Psoas muscle (tissue), 7 donors: ENCODE measurements at regions not wholly inside any gene's neighbourhood (a gene's known extent, or its start where the extent isn't known, plus 50 kb on each side); places are given as distances from the start of the nearest gene placed in this dataset.

Experiments
- ATAC-seq, 4 donors: fragments of 200-7000 bp; cut with Tn5 transposase; one replicate each; pipeline ENCODE4 v1.9.1; 2020; ENCODE audit warnings: moderate library complexity in 3 of 4, mild to moderate bottlenecking in 2 of 4
- DNase-seq, 2 donors: peaks; one replicate each; pipeline ENCODE4 v3.0.0-alpha.2; 2020
- H3K27ac ChIP-seq: fragments of 200-600 bp; one replicate; pipeline ENCODE4 v1.8.0; 2022
- H3K27me3 ChIP-seq, 3 donors: fragments of 200-600 bp in 1 of 3; one replicate each; pipeline versions ENCODE4 v1.6.1 to v1.8.0; 2013 to 2022; ENCODE audit warnings: low read length in 2 of 3, mild to moderate bottlenecking in 2 of 3, moderate library complexity in 1 of 3; ENCODE audit not compliant: insufficient read depth in 3 of 3
- H3K36me3 ChIP-seq, 2 donors: fragments of 200-600 bp in 1 of 2; one replicate each; pipeline versions ENCODE4 v1.6.1 to v1.8.0; 2013 to 2022; ENCODE audit warnings: low read depth in 1 of 2, mild to moderate bottlenecking in 1 of 2, moderate library complexity in 1 of 2; ENCODE audit not compliant: insufficient read depth in 1 of 2
- H3K4me1 ChIP-seq: fragments of 200-600 bp; one replicate; pipeline ENCODE4 v1.8.0; 2022
- H3K4me3 ChIP-seq: fragments of 200-600 bp; one replicate; pipeline ENCODE4 v1.8.0; 2022; ENCODE audit warnings: mild to moderate bottlenecking
- H3K9me3 ChIP-seq: fragments of 200-600 bp; one replicate; pipeline ENCODE4 v1.8.0; 2022
- CTCF ChIP-seq: fragments of 200-600 bp; IDR thresholded peaks from one replicate; pipeline ENCODE4 v1.8.0; 2022; ENCODE audit warnings: antibody characterized with exemption
- whole genome bisulfite sequencing, 3 donors: extraction: QIAGEN DNeasy Blood & Tissue Kit; methylation state at CpG; one replicate each; pipeline versions ENCODE4 v1.1.6 to v1.1.7; 2013; 5-methylcytosine and 5-hydroxymethylcytosine counted together
- intact Hi-C, 2 donors: fragments of 100-400 bp; cut with DNase I; formaldehyde crosslinking; loops; one replicate each; pipeline versions ENCODE4 v1.11.0 to v1.14.2; 2022
- donor health status: healthy with polysubstance abuse.
- donor health status: DM: no; HTN: no; CAD: no; lungs with moderate emphysema.
- donor health status: Bipolar disorder and iron deficiency.
- donor health status: healthy.
- donor health status: DM: yes; HTN: yes; CAD: no.
- donor health status: DM: no; HTN: no; CAD: no.
- donor health status: DM: yes; HTN: yes; CAD: no.

GRCh38 chr15:62846805-62847495 lies 195.6 kb upstream of the TPM1 start:
- Histone ChIP-seq H3K27ac (no peak overlapping the region), H3K36me3 (peaks cover 0 to 4% of the 10 kb centered on the region in 2 donors), H3K9me3 (no peaks in the 10 kb centered on the region), H3K4me1 (peaks cover 17% of the 10 kb centered on the region), H3K27me3 (no peaks in the 10 kb centered on the region), H3K4me3 (no peak overlapping the region)
- 87 to 90% (median 88%) methylated on average over 8 of the region's 8 CpGs for WGBS, 3 donors
- intact Hi-C loops: no loop called here
- TF ChIP-seq CTCF: no peak
- DNase-seq (no peak), ATAC-seq (no peak)

- 44 to 58% (median 52%) methylated on average over 7 of the region's 7 CpGs for WGBS, 3 donors
- peaks cover 9% of the 10 kb centered on the region for H3K4me1 ChIP-seq
- no peaks in the 10 kb centered on the region for H3K36me3 ChIP-seq
- H3K9me3 ChIP-seq: no peaks in the 10 kb centered on the region
- intact Hi-C loops: loop anchor here (1.0 to 2.0 kb wide), 3 partner anchors 193 to 245 kb away; no protein-coding TSS in a partner anchor
- peak; percentile 82 for TF ChIP-seq CTCF
- DNase-seq (peak; percentile 75 to 86), ATAC-seq (peak; percentile 71 to 91 (median 80))
- H3K4me3 ChIP-seq: no peak overlapping the region
- H3K27me3 ChIP-seq: no peaks in the 10 kb centered on the region
- no peak overlapping the region for H3K27ac ChIP-seq
These were observed 194.6 kb upstream of the TPM1 start for GRCh38 chr15:62847900-62848489.

GRCh38 chr15:62848632-62849050 lies 193.9 kb upstream of the TPM1 start:
- DNase-seq: no peak
- Histone ChIP-seq H3K27ac (no peak overlapping the region), H3K9me3 (no peaks in the 10 kb centered on the region), H3K4me1 (peaks cover 9% of the 10 kb centered on the region), H3K36me3 (no peaks in the 10 kb centered on the region), H3K4me3 (no peak overlapping the region), H3K27me3 (no peaks in the 10 kb centered on the region)
- intact Hi-C loops: loop anchor here (1.0 to 2.0 kb wide), 3 partner anchors 192 to 245 kb away; no protein-coding TSS in a partner anchor
- no peak for TF ChIP-seq CTCF
- ATAC-seq: peak in 1 of 4 donors; percentile 14
- 34 to 39% (median 34%) methylated on average over 5 of the region's 5 CpGs for WGBS, 3 donors

GRCh38 chr15:62849316-62850106 lies 193.0 kb upstream of the TPM1 start:
- WGBS, 3 donors: 68 to 86% (median 69%) methylated on average over 4 of the region's 4 CpGs
- Histone ChIP-seq H3K9me3 (no peaks in the 10 kb centered on the region), H3K4me3 (no peak overlapping the region), H3K27me3 (no peaks in the 10 kb centered on the region), H3K4me1 (peaks cover 9% of the 10 kb centered on the region), H3K36me3 (no peaks in the 10 kb centered on the region), H3K27ac (no peak overlapping the region)
- intact Hi-C loops: loop anchor here (2.0 kb wide), 2 partner anchors 191 to 243 kb away; no protein-coding TSS in a partner anchor
- ATAC-seq (no peak), DNase-seq (no peak)
- TF ChIP-seq CTCF: no peak
